ENCODE measurements at regions not wholly inside any gene's neighbourhood (a gene's known extent, or its start where the extent isn't known, plus 50 kb on each side); places are given as distances from the start of the nearest gene placed in this dataset.

DNA sequence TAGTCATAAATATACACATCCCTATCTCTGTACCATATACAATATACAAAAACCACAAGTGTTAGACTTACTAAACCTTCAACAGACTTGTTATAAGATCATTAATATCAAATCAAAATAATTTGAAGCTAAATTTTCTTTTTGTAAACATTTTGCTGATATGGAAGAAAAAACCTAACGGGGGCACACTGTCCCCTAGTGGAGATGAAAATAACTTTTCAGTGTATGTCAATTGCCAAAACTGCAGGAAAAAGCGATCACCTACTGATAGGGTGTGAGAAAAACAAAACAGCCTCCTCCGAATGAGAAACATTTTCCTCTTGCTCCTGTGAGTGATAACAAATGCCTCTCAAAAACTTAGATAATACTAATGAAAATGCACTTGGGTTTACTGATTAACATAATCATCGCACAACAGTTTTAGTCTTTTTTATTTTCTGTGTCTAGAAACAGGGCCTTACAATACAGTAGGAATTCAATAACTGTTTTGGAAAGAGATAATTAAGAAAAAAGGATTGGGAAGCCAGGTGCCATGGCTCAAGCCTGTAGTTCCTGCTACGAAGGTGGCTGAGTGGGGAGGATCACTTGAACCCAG is 322.7 kb downstream of the CRPPA start:
- DNase-seq (ENCODE audit: extremely low read depth, low read depth), result no peak
- TF ChIP-seq, protein P1, sequence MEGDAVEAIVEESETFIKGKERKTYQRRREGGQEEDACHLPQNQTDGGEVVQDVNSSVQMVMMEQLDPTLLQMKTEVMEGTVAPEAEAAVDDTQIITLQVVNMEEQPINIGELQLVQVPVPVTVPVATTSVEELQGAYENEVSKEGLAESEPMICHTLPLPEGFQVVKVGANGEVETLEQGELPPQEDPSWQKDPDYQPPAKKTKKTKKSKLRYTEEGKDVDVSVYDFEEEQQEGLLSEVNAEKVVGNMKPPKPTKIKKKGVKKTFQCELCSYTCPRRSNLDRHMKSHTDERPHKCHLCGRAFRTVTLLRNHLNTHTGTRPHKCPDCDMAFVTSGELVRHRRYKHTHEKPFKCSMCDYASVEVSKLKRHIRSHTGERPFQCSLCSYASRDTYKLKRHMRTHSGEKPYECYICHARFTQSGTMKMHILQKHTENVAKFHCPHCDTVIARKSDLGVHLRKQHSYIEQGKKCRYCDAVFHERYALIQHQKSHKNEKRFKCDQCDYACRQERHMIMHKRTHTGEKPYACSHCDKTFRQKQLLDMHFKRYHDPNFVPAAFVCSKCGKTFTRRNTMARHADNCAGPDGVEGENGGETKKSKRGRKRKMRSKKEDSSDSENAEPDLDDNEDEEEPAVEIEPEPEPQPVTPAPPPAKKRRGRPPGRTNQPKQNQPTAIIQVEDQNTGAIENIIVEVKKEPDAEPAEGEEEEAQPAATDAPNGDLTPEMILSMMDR (IDR thresholded peaks at IDR 0.05; ENCODE audit: low read depth, low read length, missing control alignments), result peak; percentile 63
- no peak overlapping the region for H3K4me3 ChIP-seq (replicated peaks; ENCODE audit: low read depth, low read length)

DNA sequence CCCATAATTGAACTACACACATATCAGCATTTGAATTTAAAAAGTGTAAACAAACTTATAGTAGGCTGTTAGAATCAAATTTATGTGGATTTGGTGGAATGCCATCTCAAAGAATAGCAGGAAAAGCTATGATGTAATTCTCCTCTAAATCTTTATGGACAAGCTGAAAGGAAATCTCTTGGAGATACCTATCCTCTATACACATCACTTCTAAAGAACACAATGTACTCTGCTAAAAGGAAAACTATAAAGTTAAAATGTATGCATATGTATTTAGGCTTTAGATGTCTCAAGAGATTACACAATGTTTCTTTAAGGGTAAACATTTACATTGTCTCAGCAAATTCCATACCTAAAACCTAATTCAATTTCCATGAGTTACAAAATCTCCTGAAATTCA is 323.3 kb downstream of the CRPPA start:
- TF ChIP-seq, protein P1 (IDR thresholded peaks at IDR 0.05; ENCODE audit: low read depth, low read length, missing control alignments), result no peak
- H3K4me3 ChIP-seq (replicated peaks; ENCODE audit: low read depth, low read length), result no peak overlapping the region
- DNase-seq (ENCODE audit: extremely low read depth, low read depth), result no peak

DNA sequence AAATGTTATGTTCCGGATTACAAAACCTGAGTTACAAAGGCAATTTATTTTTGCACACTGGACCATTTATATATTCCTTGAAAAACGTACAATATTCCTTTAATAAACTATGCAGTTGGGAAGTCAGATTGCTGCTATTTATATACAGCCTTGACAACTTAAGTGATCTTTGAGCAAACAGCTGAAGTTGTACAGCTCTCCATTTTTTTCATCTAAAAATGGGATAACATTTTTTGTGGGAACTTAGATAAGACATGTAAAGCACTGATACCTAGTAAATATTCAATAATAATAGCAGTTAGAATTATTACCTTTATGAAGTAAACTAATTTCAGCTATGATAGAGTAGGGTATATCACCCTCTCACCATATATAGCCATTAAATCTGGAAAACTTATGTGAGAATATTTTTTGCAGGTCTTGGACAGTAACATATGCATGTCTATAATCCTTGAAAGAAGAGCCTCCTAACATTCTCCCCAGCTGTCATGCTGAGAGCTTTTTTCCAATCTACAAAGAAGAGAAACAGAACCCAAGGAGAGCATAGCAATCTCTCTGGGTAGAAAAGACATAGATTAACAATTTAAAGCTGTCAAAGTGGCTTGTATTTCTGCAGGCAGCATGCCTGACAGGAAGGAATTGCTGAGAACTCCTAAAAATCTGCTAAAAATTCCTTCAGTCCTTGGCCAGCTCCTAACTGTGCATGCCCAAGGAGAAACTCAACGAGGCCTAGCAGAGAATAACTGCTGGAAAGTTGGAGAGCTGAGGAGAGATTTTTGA is 326.0 kb downstream of the CRPPA start:
- no peak overlapping the region for H3K4me3 ChIP-seq (replicated peaks; ENCODE audit: low read depth, low read length)
- no peak for DNase-seq (ENCODE audit: extremely low read depth, low read depth)
- TF ChIP-seq, protein P1 (IDR thresholded peaks at IDR 0.05; ENCODE audit: low read depth, low read length, missing control alignments), result no peak

DNA sequence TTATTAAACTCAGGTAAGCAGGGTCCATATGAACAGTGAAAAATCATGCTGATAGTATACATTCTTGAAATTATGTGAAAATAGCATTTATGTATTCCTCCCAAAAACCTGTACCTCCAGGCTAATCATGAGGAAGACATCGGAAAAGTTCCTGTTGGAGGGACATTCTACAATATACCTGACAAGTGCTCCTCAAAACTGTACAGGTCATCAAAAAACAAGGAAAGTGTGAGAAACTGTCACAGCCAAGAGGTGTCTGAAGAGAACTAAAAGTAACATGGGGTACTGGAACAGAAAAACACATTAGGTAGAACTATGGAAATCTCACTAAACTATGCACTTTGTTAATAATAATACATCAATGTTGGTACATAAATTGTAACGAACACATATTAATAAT is 326.7 kb downstream of the CRPPA start:
- H3K4me3 ChIP-seq (replicated peaks; ENCODE audit: low read depth, low read length), result no peak overlapping the region
- TF ChIP-seq, protein P1 (IDR thresholded peaks at IDR 0.05; ENCODE audit: low read depth, low read length, missing control alignments), result no peak
- no peak for DNase-seq (ENCODE audit: extremely low read depth, low read depth)

DNA sequence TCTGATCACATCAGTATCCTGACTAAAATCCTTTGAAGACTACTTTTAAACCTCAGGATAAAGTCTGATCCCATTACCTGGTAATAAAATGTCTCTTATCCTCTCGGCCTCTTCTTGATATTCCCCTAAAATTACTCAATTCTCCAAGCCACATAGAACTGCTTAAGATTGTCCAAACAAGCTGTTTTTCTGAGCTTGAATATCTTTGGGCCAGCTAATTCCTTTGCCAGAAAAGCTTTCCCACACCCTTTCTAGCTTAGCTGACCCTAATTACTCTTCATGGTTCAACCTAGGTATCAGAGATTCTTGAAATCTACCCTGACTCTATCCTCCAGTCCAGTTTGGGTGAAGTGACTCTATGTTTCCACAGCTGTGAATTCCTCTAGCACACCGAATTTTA is 328.6 kb downstream of the CRPPA start:
- TF ChIP-seq, protein P1 (IDR thresholded peaks at IDR 0.05; ENCODE audit: low read depth, low read length, missing control alignments), result no peak

DNA sequence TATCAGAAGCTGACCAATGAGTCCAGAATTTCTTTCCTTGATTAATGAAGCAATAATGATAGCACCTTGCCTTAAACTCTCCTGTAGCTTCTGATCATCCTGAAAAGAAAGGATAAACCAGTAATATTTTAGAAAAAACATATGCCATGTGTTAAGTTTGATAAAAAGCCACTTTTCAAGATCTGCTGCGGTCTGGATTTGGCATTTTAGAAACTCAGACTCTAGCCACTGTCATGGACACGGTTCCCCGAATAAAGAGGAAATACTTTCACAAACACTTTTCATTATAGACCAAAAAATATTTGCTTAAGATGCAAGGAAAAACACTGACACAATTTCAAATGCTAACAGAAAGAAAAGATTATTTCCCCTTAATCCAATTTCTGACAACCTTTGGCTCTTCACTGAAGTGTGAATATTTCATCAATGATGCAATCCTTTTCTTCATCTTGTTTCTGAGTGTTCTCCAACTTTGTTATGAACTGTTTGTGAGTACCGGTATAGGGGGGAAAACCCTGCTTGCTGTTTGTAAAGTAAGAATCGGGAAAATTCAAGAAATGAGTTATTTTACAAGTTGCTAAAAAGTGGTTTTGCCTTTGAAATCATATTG is 329.5 kb downstream of the CRPPA start:
- no peak for DNase-seq (ENCODE audit: extremely low read depth, low read depth)
- no peak overlapping the region for H3K4me3 ChIP-seq (replicated peaks; ENCODE audit: low read depth, low read length)
- TF ChIP-seq, protein P1 (IDR thresholded peaks at IDR 0.05; ENCODE audit: low read depth, low read length, missing control alignments), result no peak

More for the DNA sequence above, 328.6 kb downstream of the CRPPA start:
- no peak overlapping the region for H3K4me3 ChIP-seq (replicated peaks; ENCODE audit: low read depth, low read length)
- no peak for DNase-seq (ENCODE audit: extremely low read depth, low read depth)

All from HFF-Myc (cell line).